HAP-1 (cell line): ENCODE measurements at regions not wholly inside any gene's neighbourhood (a gene's known extent, or its start where the extent isn't known, plus 50 kb on each side); places are given as distances from the start of the nearest gene placed in this dataset.
"Not testable (repeated sequence)": the region's sequence is repeated elsewhere in the genome, so short reads cannot be mapped to it uniquely, and the experiment has no call there.

Experiments
- DNase-seq, 2 experiments: peaks; one replicate each; pipeline ENCODE4 v3.0.0-alpha.2; 2016 to 2020; ENCODE audit warnings: low spot score in 2 of 2
- H3K27me3 ChIP-seq: fragments of 250-450 bp; sonication (Bioruptor Pico); 2 replicates; pipeline ENCODE4 v1.5.1; 2020; ENCODE audit warnings: low read depth, mild to moderate bottlenecking, moderate library complexity
- H3K36me3 ChIP-seq: fragments of 250-450 bp; sonication (Bioruptor Pico); replicated peaks from 2 replicates; pipeline ENCODE4 v1.5.1; 2020; ENCODE audit warnings: mild to moderate bottlenecking
- H3K4me1 ChIP-seq: fragments of 250-450 bp; sonication (Bioruptor Pico); 2 replicates; pipeline ENCODE4 v1.5.1; 2020; ENCODE audit warnings: mild to moderate bottlenecking
- H3K4me3 ChIP-seq: fragments of 250-450 bp; sonication (Bioruptor Pico); 2 replicates; pipeline ENCODE4 v1.5.1; 2020; ENCODE audit warnings: mild to moderate bottlenecking, moderate library complexity
- H3K9me3 ChIP-seq: fragments of 250-450 bp; sonication (Bioruptor Pico); 2 replicates; pipeline ENCODE4 v1.5.1; 2020; ENCODE audit warnings: mild to moderate bottlenecking, moderate library complexity
- in situ Hi-C: fragments of 300-500 bp; cut with MboI; formaldehyde crosslinking; loops from 3 replicates; pipeline ENCODE4 v1.14.3; 2020; ENCODE audit warnings: low sequenced_read_pairs, inconsistent platforms, mixed read lengths

DNA sequence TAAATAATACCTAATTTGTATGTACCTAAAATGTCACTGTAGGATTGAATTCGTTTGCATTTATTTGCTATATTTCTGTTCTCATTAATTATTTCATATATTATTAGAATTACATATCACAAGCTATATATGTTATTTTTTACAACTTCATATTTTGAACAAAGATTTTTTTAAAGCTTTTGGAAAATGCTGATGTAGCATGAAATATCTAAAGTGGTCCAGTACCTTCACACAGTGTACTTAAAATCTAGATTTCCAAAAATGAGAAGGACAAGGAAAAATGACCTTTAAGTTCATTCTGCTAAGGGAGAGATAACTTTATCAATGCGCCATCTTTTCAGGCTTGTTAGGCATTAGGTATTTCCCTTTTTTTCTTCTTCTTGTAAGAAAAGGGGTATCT lies 71.8 kb downstream of the LARP7 start:
- H3K4me1 ChIP-seq: peaks cover 16% of the 10 kb centered on the region
- DNase-seq: no peak
- H3K9me3 ChIP-seq: no peaks in the 10 kb centered on the region
- in situ Hi-C loops: no loop called here
- no peaks in the 10 kb centered on the region for H3K36me3 ChIP-seq
- no peaks in the 10 kb centered on the region for H3K27me3 ChIP-seq
- no peak overlapping the region for H3K4me3 ChIP-seq

DNA sequence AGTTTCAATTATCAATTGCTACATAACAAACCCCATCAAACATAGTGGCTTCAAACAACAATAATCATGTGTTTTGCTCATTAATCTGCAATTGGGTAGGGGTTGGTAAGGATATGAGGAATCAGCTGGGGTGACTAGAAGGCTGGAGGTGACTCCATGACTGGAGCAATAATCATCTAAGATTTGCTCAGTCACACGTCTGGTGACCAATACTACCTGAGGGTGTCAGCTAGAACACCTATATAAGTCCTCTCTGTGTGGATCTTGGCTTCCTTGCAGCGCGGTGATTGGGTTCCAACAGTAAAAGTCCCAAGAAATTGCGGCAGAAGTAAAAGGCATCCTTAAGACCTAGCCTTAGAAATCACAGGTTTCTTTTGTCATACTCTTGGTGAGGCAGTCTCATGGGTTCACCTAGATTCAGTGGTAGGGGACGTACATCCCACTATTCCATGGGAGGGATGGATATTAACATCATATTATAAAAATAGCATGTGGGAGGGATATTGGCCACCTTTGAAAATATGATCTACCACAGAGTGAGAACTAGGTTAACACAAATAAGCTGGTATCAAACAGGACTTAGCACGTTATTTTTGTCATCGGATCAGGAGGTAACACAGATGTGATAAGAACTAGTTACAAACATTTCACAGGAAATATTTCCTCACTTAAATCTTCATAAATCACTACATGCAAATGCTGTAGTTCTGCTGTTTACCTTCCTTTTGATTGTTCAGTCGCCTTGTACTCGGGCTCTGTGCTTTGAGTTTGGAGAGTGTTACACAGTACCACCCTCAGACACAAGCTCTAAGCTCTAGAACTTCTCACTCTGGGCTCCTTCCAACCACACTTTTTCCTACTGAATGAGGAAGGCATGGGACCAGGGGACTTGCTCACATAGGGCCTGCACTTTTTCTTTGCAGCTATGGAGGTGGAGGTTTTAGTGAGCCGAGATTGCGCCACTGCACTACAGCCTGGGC lies 78.3 kb downstream of the LARP7 start:
- H3K4me1 ChIP-seq: no peaks in the 10 kb centered on the region
- no peak overlapping the region for H3K4me3 ChIP-seq
- no peaks in the 10 kb centered on the region for H3K9me3 ChIP-seq
- DNase-seq: no peak
- no peaks in the 10 kb centered on the region for H3K36me3 ChIP-seq
- in situ Hi-C loops: no loop called here
- H3K27me3 ChIP-seq: no peaks in the 10 kb centered on the region

DNA sequence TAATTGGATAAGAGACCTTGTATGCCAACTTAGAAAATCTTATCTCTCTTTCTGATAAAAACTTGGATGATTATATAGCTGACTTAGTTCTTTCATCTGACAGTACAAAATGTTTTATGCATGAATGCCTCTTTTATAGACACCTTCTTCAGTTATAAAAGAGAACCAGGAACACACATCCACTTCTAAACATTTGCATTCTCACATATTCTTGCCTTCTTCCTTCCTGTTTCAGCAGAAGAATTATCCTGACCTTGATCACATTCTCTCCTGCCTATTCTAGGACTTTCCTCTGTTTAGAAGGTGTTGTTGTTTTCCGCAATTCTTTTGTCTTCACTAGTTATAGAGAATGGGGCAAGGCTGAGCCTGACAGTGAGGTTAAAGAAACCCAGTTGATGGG lies 80.9 kb downstream of the LARP7 start:
- no peaks in the 10 kb centered on the region for H3K4me1 ChIP-seq
- no peaks in the 10 kb centered on the region for H3K9me3 ChIP-seq
- DNase-seq: no peak
- no peaks in the 10 kb centered on the region for H3K27me3 ChIP-seq
- in situ Hi-C loops: no loop called here
- H3K4me3 ChIP-seq: no peak overlapping the region
- no peaks in the 10 kb centered on the region for H3K36me3 ChIP-seq

DNA sequence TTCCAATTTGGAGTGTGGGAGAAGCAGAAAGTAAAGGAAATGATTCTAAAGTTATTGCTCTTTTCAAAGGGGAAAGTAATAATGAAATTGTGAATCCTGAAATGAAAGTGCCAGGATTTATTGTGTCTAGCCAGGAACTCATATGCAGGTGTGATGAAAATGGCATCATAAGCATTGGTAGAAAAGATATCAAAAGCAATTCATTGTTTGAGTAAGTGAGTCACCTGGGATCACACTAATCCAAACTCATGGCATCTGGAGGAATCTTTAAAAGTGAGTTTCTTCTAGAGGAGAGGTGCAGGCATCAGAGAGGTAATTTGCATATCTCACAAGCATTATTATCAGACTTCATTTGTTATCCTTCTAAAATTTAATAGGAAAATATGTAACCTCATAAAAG lies 84.7 kb downstream of the LARP7 start:
- no peak for DNase-seq
- H3K9me3 ChIP-seq: no peaks in the 10 kb centered on the region
- no peaks in the 10 kb centered on the region for H3K27me3 ChIP-seq
- H3K4me3 ChIP-seq: no peak overlapping the region
- in situ Hi-C loops: no loop called here
- H3K36me3 ChIP-seq: no peaks in the 10 kb centered on the region
- H3K4me1 ChIP-seq: no peaks in the 10 kb centered on the region

DNA sequence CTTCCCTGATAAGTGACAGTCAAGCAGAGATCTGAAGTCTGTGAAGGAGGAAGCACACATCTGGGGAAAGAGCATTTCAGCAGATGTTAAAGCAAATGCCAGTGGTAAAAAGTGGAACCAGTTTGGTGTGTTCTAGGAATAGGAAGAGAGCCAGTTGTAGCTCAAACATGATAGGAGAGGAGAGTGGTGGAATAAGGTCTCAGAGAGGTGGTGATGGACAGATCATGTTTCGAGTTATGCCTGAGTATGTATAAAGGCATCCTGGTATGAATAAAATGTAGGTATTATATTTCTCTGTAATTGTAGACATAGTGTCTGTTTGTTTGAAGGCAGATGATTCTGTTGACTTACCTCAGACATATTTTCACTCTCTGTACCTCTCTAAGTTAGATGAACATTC lies 89.1 kb downstream of the LARP7 start:
- no peaks in the 10 kb centered on the region for H3K27me3 ChIP-seq
- H3K9me3 ChIP-seq: no peaks in the 10 kb centered on the region
- DNase-seq: no peak
- H3K4me1 ChIP-seq: no peaks in the 10 kb centered on the region
- no peaks in the 10 kb centered on the region for H3K36me3 ChIP-seq
- in situ Hi-C loops: no loop called here
- no peak overlapping the region for H3K4me3 ChIP-seq

DNA sequence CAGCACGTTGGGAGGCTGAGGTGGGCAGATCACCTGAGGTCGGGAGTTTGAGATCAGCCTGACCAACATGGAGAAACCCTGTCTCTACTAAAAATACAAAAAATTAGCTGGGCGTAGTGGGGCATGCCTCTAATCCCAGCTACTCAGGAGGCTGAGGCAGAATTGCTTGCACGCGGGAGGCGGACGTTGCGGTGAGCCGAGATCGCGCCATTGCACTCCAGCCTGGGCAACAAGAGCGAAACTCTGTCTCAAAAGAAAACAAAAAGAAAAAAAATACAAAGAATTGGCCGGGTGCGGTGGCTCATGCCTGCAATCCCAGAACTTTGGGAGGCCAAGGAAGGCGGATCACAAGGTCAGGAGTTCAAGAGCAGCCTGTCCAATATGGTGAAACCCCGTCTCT lies 90.8 kb downstream of the LARP7 start:
- H3K4me1 ChIP-seq, H3K9me3 ChIP-seq, DNase-seq, H3K27me3 ChIP-seq, H3K4me3 ChIP-seq, in situ Hi-C loops, H3K36me3 ChIP-seq: not testable (repeated sequence)

DNA sequence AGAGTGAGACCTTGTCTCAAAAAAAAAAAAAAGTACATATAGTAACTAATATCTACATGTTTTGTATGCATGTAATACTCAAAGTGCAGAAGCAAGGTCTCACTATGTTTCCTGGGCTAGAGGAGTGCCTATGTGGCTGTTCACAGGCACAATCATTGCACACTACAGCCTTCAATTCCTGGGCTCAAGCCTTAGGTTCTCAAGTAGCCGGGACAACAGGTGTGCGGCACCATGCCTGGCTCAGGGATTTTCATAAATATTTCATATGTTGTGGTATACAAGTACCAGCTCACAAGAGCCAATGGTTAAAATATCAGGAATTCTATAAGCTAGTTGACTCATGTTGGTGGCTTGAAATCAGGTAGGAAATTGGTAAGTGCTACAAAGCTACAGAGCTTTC lies 94.8 kb downstream of the LARP7 start:
- in situ Hi-C loops: no loop called here
- DNase-seq: no peak
- Histone ChIP-seq H3K4me3 (no peak overlapping the region), H3K27me3 (no peaks in the 10 kb centered on the region), H3K9me3 (no peaks in the 10 kb centered on the region), H3K36me3 (no peaks in the 10 kb centered on the region), H3K4me1 (no peaks in the 10 kb centered on the region)

DNA sequence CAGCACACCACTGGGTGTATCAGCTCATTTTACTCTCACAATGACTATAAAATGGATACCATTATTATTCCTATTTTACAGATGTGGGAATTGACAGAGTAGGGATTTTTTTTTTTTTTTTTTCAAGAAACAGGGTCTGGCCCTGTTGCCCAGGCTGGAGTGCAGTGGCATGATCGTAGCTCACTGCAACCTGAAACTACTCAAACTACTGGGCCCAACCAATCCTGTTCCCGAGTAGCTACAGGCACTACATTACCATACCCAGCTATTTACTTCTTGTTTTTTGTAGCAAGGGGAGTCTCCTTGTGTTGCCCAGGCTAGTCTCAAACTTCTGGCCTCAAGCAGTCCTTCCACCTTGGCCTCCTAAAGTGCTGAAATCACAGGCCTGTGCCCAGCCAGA lies 95.2 kb downstream of the LARP7 start:
- no peaks in the 10 kb centered on the region for H3K9me3 ChIP-seq
- H3K36me3 ChIP-seq: no peaks in the 10 kb centered on the region
- no peak overlapping the region for H3K4me3 ChIP-seq
- H3K27me3 ChIP-seq: no peaks in the 10 kb centered on the region
- H3K4me1 ChIP-seq: no peaks in the 10 kb centered on the region
- in situ Hi-C loops: no loop called here
- no peak for DNase-seq

DNA sequence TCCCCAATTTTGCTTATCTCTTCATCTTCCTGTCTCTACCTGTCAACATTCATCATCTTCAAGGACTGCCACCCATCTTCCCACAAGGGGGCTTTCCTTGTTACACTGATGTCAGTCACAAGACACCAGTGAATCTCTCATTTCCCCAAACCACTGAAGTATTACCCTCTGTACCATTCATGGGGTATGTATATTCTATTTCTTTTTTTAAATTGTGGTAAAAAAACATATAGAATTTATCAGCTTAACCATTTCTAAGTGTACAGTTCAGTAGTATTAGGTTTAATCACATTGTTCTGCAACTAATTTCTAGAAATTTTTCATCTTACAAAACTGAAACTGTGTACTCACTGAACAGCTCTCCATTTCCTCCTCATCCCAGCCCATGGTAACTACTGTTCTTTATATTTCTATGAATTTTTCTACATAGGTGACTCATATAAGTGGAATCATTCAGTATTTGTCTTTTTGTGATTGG lies 98.6 kb downstream of the LARP7 start:
- Histone ChIP-seq H3K9me3 (no peaks in the 10 kb centered on the region), H3K4me1 (no peaks in the 10 kb centered on the region), H3K27me3 (no peaks in the 10 kb centered on the region), H3K4me3 (no peak overlapping the region), H3K36me3 (no peaks in the 10 kb centered on the region)
- in situ Hi-C loops: no loop called here
- DNase-seq: no peak

DNA sequence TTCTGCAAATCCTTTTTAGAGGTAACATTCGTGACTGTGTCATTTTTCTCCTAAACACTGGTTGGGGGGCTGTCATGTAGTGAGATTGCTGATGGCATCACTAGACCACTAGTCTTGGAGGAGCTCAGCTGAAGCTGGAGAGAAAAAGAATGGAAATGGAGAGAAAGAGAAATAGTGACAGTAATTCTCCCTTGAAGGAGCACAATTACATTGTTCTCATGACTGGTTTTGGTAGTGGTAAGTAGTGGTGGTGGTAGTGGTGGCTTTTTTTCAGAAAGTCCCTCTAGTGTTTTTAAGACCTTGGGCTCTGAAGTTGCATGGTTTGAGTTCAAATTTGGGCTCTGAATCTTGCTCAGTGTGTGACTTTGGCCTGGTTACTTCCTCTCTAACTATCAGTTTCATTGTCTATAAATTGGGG lies 99.8 kb downstream of the LARP7 start:
- Histone ChIP-seq H3K4me1 (no peaks in the 10 kb centered on the region), H3K4me3 (no peak overlapping the region), H3K36me3 (no peaks in the 10 kb centered on the region), H3K27me3 (no peaks in the 10 kb centered on the region), H3K9me3 (no peaks in the 10 kb centered on the region)
- no peak for DNase-seq
- in situ Hi-C loops: no loop called here

DNA sequence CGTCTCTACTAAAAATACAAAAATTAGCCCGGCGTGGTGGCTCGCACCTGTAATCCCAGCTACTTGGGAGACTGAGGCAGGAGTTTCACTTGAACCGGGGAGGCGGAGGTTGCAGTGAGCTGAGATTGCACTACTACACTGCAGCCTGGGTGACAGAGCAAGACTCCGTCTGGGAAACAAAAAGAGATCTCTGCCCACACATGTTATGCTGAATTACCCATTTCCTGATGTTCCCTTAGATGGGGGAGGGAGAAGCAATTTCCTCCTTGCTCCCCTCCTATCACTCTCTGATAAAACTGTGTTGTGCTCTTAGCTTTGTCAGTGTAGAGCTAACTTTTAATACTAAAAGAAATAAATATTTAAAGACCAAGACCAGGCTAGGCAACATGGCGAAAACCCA lies 102.5 kb downstream of the LARP7 start:
- H3K4me1 ChIP-seq: peaks cover 3% of the 10 kb centered on the region; the same call in 1 of the 2 replicates
- in situ Hi-C loops: no loop called here
- DNase-seq: no peak
- H3K9me3 ChIP-seq: no peaks in the 10 kb centered on the region
- no peaks in the 10 kb centered on the region for H3K36me3 ChIP-seq
- no peak overlapping the region for H3K4me3 ChIP-seq
- no peaks in the 10 kb centered on the region for H3K27me3 ChIP-seq

DNA sequence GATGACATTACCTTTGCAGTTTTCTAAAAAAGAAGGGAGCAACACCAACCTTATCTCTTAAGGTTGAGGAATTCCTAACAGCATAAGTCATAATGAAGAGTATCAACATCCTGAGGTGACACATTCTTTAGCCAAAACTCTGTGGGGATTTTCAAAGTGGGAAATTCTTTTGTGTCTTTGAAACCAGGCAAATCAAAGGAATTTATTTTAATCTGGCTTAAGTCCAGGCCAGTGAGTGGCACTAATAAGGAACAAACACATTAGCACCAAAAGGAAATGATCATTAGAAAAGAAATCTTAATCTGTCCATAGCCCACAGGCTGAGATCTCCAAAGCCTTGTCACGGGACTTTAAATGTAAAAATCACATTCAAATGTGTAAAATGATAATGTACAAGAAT lies 110.1 kb downstream of the LARP7 start:
- in situ Hi-C loops: no loop called here
- H3K36me3 ChIP-seq: no peaks in the 10 kb centered on the region
- peak; percentile 49 to 97 for DNase-seq

DNA sequence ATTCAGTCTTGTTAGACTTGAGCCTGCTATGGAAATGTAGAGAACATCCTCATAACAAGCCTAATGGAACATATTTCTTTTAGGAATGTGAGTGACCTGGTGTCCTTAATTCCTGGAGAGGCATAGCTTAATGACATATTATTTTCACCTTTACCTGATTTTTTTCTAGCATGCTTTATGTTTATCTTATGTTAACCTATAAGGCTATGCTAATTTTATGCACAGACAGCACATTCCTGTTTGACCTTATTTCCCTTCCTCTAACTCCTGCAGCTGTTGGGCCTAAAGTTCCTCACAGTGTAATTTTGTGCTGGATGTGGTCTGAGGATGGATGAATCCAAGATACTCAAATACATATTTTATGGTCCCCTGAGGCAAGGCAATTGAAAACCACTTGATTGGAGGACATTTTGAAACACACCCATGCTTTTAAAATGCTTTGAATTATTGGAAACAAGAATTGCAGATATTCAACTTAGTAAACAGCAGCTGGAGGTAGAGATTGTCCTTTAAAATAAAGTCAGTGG lies 111.5 kb downstream of the LARP7 start:
- in situ Hi-C loops: no loop called here
- peaks cover 31% of the 10 kb centered on the region for H3K4me1 ChIP-seq

More for the DNA sequence above, 110.1 kb downstream of the LARP7 start:
- H3K9me3 ChIP-seq: no peaks in the 10 kb centered on the region
- no peaks in the 10 kb centered on the region for H3K27me3 ChIP-seq
- peaks cover 34% of the 10 kb centered on the region for H3K4me1 ChIP-seq
- no peak overlapping the region for H3K4me3 ChIP-seq

DNA sequence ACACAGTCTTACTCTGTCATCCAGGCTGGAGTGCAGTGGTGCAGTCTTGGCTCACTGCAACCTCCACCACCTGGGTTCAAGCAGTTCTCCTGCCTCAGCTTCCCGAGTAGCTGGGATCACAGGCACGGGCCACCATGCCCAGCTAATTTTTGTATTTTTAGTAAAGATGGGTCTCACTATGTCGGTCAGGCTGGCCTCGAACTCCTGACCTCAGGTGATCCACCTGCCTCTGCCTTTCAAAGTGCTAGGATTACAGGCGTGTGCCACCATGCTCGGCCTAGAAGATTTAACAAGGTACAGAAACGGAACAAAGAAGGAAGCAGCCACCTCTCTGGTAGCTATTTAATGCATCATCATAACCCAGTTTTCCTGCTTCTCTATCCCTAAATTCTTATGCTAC lies 113.8 kb downstream of the LARP7 start:
- not testable (repeated sequence) for H3K27me3 ChIP-seq, H3K9me3 ChIP-seq, H3K36me3 ChIP-seq, DNase-seq, H3K4me3 ChIP-seq
- H3K4me1 ChIP-seq: peaks cover 44% of the 10 kb centered on the region
- in situ Hi-C loops: loop anchor here (25.0 kb wide), 2 partner anchors 213 to 638 kb away; no protein-coding TSS in a partner anchor

More for the DNA sequence above, 111.5 kb downstream of the LARP7 start:
- Histone ChIP-seq H3K4me3 (no peak overlapping the region), H3K27me3 (no peaks in the 10 kb centered on the region), H3K9me3 (no peaks in the 10 kb centered on the region), H3K36me3 (no peaks in the 10 kb centered on the region; the same call in 1 of the 2 replicates)
- DNase-seq: no peak
